ENCODE measurements at regions not wholly inside any gene's neighbourhood (a gene's known extent, or its start where the extent isn't known, plus 50 kb on each side); places are given as distances from the start of the nearest gene placed in this dataset.

DNA sequence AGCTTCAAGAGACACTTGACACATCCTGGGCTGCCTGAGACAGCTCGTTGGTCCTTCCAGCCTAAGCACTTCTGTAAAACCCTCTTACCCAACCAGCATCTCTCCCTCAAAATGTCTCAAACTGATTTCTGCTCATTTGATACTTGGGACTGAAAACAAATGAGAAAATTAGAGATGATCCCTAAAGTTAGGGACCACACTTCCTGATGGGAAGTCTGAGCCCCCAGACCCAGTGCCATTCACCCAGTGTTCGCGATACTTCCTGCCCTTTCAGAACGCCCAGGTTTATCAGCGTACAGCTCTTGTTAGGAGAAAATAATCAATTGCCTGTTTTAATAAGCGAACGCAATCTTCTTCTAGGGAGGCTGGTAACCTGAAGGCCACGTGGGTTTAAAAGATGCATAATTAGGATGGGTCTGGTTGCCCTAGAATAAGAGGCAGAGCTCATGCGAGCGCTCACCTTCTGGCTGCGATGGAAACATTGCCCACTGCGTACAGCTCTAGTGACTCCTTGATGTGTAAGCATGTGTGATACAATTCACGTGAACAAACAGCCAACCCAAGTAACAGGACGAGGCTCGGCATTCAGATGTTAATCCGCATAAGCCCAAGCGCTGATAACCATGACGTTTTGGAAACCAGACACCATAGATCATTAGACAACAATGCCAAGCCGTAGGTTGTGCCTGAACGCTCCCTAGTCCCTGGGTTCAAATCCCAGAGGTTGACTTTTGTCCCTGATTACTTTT, 213.1 kb downstream of the FOXL1 start:
- Histone ChIP-seq H3K27me3 (ENCODE audit: control insufficient read depth in 2 of 2, insufficient read depth in 2 of 2, low read length in 2 of 2) (no peaks in the 10 kb centered on the region), H3K4me3 (ENCODE audit: low read length in 2 of 2) (no peak overlapping the region), H3K27ac (ENCODE audit: low read depth in 2 of 2, low read length in 2 of 2) (no peak overlapping the region), H3K9me3 (ENCODE audit: control insufficient read depth in 2 of 2, low read length in 2 of 2) (no peaks in the 10 kb centered on the region), H3K36me3 (ENCODE audit: control insufficient read depth in 2 of 2, insufficient read depth in 2 of 2, low read length in 2 of 2) (no peaks in the 10 kb centered on the region), H3K4me1 (ENCODE audit: control insufficient read depth in 2 of 2, insufficient read depth in 2 of 2, low read length in 2 of 2) (no peaks in the 10 kb centered on the region), H3K9ac (ENCODE audit: low read depth in 1 of 2, low read length in 2 of 2) (no peak overlapping the region)

DNA sequence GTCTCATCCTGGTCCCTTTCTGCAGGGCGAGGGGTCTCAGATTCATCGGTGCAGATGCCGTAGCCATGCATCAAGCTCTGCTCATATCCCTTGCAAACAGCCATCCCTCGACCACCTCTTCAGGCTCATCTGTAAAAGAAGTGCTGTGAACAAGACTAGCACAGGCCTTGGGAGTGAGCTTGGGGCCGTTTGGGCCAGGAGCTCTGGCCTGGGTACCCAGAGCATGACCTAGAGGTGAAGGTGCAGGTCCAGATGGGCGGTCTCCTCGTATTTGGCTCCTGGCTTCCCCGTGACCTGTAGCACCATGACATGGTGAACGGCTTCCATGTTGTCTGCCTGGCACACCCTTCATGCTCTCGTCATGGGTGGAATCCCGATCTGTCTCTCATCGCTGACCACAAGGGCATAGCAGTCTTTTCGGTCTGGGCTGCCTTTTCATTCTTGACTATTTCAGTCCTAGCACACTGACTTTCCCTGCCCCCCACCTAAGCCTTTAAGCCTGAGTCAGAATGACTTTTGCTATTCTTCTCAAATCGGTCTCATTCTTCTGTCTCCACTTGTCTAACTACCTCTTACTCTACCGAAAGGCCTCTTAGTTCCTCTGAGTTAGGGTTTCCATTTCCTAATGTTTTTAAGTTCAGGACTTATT, 216.0 kb downstream of the FOXL1 start:
- H3K36me3 ChIP-seq (ENCODE audit: control insufficient read depth in 2 of 2, insufficient read depth in 2 of 2, low read length in 2 of 2) = no peaks in the 10 kb centered on the region
- H3K9ac ChIP-seq (ENCODE audit: low read depth in 1 of 2, low read length in 2 of 2) = no peak overlapping the region
- H3K9me3 ChIP-seq (ENCODE audit: control insufficient read depth in 2 of 2, low read length in 2 of 2) = no peaks in the 10 kb centered on the region
- H3K27ac ChIP-seq (ENCODE audit: low read depth in 2 of 2, low read length in 2 of 2) = no peak overlapping the region
- H3K4me3 ChIP-seq (ENCODE audit: low read length in 2 of 2) = no peak overlapping the region
- no peaks in the 10 kb centered on the region for H3K4me1 ChIP-seq (ENCODE audit: control insufficient read depth in 2 of 2, insufficient read depth in 2 of 2, low read length in 2 of 2)
- H3K27me3 ChIP-seq (ENCODE audit: control insufficient read depth in 2 of 2, insufficient read depth in 2 of 2, low read length in 2 of 2) = peaks cover under 1 to 6% of the 10 kb centered on the region in 2 donors

DNA sequence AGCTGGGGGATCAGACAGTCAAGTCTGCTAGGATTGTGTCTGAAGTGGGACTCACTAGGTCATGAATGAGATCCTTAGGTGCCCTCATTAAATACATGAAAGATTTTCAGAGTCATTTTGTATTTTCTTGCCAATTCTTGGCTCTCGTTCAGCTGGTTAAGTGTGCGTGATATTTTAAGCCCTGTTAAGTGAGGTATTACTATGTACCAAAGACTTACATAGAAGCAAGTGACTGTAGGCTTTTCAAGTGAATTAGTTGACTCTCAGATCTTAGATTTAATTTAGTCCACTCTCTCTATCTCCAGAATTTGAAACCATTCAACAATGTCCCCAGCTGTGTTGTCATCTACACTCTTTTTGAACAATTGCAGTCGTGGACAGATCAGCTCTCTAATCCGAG, 219.4 kb downstream of the FOXL1 start:
- no peaks in the 10 kb centered on the region for H3K9me3 ChIP-seq (ENCODE audit: control insufficient read depth in 2 of 2, low read length in 2 of 2)
- H3K36me3 ChIP-seq (ENCODE audit: control insufficient read depth in 2 of 2, insufficient read depth in 2 of 2, low read length in 2 of 2) = no peaks in the 10 kb centered on the region
- H3K27me3 ChIP-seq (ENCODE audit: control insufficient read depth in 2 of 2, insufficient read depth in 2 of 2, low read length in 2 of 2) = peaks cover 3 to 6% of the 10 kb centered on the region in 2 donors

DNA sequence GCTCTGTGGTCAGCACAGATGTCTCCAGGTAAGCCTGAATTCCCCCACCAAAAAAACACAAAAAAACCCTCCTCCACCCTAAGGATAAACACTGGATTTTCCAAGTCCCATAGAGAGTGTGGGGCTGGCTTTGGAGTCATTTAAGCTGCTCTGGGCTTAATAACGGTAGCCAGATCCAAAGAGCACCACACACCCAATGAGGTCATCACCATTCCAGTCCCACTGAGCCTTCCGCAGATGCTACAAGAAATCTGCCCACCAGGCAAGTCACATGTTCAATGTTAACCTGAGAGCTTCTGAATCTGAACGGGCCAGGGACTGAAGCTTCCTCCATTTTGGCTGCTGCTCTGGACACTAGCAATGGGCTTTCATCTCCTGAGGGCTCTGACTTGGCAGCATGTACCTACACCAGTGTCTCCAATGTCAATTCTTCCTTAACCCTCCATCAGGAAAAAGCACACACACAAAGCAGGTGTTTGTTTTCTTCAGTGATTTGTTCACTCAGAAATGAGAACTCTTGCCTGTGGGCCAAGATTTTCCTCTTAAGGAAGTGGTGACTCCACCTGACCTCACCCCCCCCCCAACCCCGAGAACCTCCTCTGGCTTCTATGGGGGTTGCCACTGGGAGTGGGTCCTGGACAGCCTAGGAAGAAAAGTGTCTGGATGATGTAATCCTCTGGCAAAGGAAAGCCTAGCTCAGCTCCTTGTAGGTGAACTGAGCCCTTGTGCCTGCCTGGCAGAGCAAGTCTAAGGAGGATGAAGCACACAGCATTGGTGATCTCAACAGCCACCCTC, 220.1 kb downstream of the FOXL1 start:
- no peaks in the 10 kb centered on the region for H3K36me3 ChIP-seq (ENCODE audit: control insufficient read depth in 2 of 2, insufficient read depth in 2 of 2, low read length in 2 of 2)
- no peaks in the 10 kb centered on the region for H3K4me1 ChIP-seq (ENCODE audit: control insufficient read depth in 2 of 2, insufficient read depth in 2 of 2, low read length in 2 of 2)
- H3K4me3 ChIP-seq (ENCODE audit: low read length in 2 of 2) = no peak overlapping the region
- no peak overlapping the region for H3K27ac ChIP-seq (ENCODE audit: low read depth in 2 of 2, low read length in 2 of 2)
- H3K9me3 ChIP-seq (ENCODE audit: control insufficient read depth in 2 of 2, low read length in 2 of 2) = no peaks in the 10 kb centered on the region
- H3K9ac ChIP-seq (ENCODE audit: low read depth in 1 of 2, low read length in 2 of 2) = no peak overlapping the region
- peaks cover 3 to 6% of the 10 kb centered on the region in 2 donors for H3K27me3 ChIP-seq (ENCODE audit: control insufficient read depth in 2 of 2, insufficient read depth in 2 of 2, low read length in 2 of 2)

More for the DNA sequence above, 219.4 kb downstream of the FOXL1 start:
- Histone ChIP-seq H3K9ac (ENCODE audit: low read depth in 1 of 2, low read length in 2 of 2) (no peak overlapping the region), H3K27ac (ENCODE audit: low read depth in 2 of 2, low read length in 2 of 2) (no peak overlapping the region), H3K4me3 (ENCODE audit: low read length in 2 of 2) (no peak overlapping the region), H3K4me1 (ENCODE audit: control insufficient read depth in 2 of 2, insufficient read depth in 2 of 2, low read length in 2 of 2) (no peaks in the 10 kb centered on the region)

DNA sequence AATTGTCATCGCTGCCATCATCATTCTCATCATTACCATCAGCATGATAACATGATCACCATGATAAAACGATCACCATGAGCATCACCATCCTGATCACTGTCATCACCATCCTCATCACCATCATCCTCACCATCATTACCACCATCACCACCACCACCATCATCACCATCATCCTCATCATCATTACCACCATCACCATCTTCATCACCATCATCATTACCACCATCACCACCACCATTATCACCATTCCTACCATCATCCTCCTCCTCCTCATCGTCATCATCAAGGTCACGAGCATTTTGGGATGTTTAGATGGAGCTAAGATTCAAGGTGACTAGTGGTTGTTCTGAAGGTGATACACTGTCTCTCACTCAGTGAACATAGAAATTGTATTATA, 221.0 kb downstream of the FOXL1 start:
- Histone ChIP-seq H3K4me3 (ENCODE audit: low read length in 2 of 2) (no peak overlapping the region), H3K9me3 (ENCODE audit: control insufficient read depth in 2 of 2, low read length in 2 of 2) (no peaks in the 10 kb centered on the region), H3K4me1 (ENCODE audit: control insufficient read depth in 2 of 2, insufficient read depth in 2 of 2, low read length in 2 of 2) (no peaks in the 10 kb centered on the region), H3K27me3 (ENCODE audit: control insufficient read depth in 2 of 2, insufficient read depth in 2 of 2, low read length in 2 of 2) (peaks cover 3 to 7% of the 10 kb centered on the region in 2 donors), H3K27ac (ENCODE audit: low read depth in 2 of 2, low read length in 2 of 2) (no peak overlapping the region), H3K9ac (ENCODE audit: low read depth in 1 of 2, low read length in 2 of 2) (no peak overlapping the region), H3K36me3 (ENCODE audit: control insufficient read depth in 2 of 2, insufficient read depth in 2 of 2, low read length in 2 of 2) (no peaks in the 10 kb centered on the region)

DNA sequence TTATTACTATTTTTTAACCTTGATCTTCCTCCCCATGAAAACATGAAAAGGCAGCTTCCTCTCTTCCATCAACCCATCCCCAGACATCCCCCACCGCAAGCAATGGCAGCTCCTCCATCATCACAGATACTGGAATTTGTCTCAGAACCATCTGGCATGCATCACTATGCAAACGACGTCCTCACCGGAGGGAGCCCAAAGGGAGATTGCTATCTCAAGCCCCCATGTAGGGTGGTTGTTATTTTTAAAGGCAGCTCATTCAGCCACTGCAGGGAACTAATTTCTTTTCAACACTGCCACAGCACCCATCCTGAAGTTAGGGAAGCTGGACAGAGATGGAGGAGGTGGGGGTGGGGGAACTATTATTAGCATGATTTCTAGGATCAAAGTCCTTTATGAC, 222.5 kb downstream of the FOXL1 start:
- Histone ChIP-seq H3K27me3 (ENCODE audit: control insufficient read depth in 2 of 2, insufficient read depth in 2 of 2, low read length in 2 of 2) (peaks cover 3 to 8% of the 10 kb centered on the region in 2 donors), H3K27ac (ENCODE audit: low read depth in 2 of 2, low read length in 2 of 2) (no peak overlapping the region), H3K9me3 (ENCODE audit: control insufficient read depth in 2 of 2, low read length in 2 of 2) (no peaks in the 10 kb centered on the region), H3K4me3 (ENCODE audit: low read length in 2 of 2) (no peak overlapping the region), H3K36me3 (ENCODE audit: control insufficient read depth in 2 of 2, insufficient read depth in 2 of 2, low read length in 2 of 2) (no peaks in the 10 kb centered on the region), H3K4me1 (ENCODE audit: control insufficient read depth in 2 of 2, insufficient read depth in 2 of 2, low read length in 2 of 2) (no peaks in the 10 kb centered on the region), H3K9ac (ENCODE audit: low read depth in 1 of 2, low read length in 2 of 2) (no peak overlapping the region)

DNA sequence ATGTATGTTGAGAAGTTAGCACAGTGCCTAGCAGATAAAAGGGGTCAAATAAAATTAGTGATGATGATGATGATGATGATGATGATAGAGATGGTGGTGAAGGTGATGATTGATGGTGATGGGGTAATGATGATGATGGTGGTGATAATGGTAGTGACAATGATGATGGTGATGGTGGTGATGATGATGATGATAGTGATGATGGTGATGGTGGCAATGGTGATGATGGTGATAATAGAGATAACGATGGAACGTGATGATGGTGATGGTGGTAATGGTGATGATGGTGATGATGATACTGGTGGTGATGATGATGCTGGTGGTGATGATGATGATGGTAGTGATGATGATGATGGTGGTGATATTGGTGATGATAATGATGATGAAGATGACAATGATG, 223.7 kb downstream of the FOXL1 start:
- Histone ChIP-seq H3K27ac (ENCODE audit: low read depth in 2 of 2, low read length in 2 of 2) (no peak overlapping the region), H3K27me3 (ENCODE audit: control insufficient read depth in 2 of 2, insufficient read depth in 2 of 2, low read length in 2 of 2) (peaks cover 3 to 8% of the 10 kb centered on the region in 2 donors), H3K9ac (ENCODE audit: low read depth in 1 of 2, low read length in 2 of 2) (no peak overlapping the region)

DNA sequence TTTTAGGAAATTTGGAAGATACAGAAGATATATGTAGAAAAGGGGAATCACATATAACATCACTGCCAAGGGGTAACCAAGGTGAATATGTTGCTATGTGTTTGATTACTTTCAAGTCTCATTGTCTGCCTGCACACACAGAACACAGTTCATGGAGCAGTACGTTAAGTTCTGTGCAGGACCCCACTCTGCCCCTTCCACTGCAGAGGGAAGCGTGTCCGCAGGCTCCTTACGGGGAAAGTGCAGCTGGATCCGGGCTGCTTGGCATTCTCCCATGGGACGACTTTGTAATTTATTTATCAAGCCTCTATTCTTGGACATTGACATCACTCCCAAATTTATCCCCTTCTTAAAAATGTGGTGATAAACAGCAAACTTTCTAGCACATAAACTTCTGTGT, 226.8 kb downstream of the FOXL1 start:
- no peaks in the 10 kb centered on the region for H3K36me3 ChIP-seq (ENCODE audit: control insufficient read depth in 2 of 2, insufficient read depth in 2 of 2, low read length in 2 of 2)
- no peak overlapping the region for H3K4me3 ChIP-seq (ENCODE audit: low read length in 2 of 2)
- no peaks in the 10 kb centered on the region for H3K4me1 ChIP-seq (ENCODE audit: control insufficient read depth in 2 of 2, insufficient read depth in 2 of 2, low read length in 2 of 2)
- no peak overlapping the region for H3K9ac ChIP-seq (ENCODE audit: low read depth in 1 of 2, low read length in 2 of 2)
- peaks cover 0 to 6% of the 10 kb centered on the region in 2 donors for H3K27me3 ChIP-seq (ENCODE audit: control insufficient read depth in 2 of 2, insufficient read depth in 2 of 2, low read length in 2 of 2)
- no peak overlapping the region for H3K27ac ChIP-seq (ENCODE audit: low read depth in 2 of 2, low read length in 2 of 2)
- H3K9me3 ChIP-seq (ENCODE audit: control insufficient read depth in 2 of 2, low read length in 2 of 2) = no peaks in the 10 kb centered on the region

More for the DNA sequence above, 223.7 kb downstream of the FOXL1 start:
- Histone ChIP-seq H3K4me3 (ENCODE audit: low read length in 2 of 2) (no peak overlapping the region), H3K4me1 (ENCODE audit: control insufficient read depth in 2 of 2, insufficient read depth in 2 of 2, low read length in 2 of 2) (no peaks in the 10 kb centered on the region), H3K9me3 (ENCODE audit: control insufficient read depth in 2 of 2, low read length in 2 of 2) (no peaks in the 10 kb centered on the region), H3K36me3 (ENCODE audit: control insufficient read depth in 2 of 2, insufficient read depth in 2 of 2, low read length in 2 of 2) (no peaks in the 10 kb centered on the region)

DNA sequence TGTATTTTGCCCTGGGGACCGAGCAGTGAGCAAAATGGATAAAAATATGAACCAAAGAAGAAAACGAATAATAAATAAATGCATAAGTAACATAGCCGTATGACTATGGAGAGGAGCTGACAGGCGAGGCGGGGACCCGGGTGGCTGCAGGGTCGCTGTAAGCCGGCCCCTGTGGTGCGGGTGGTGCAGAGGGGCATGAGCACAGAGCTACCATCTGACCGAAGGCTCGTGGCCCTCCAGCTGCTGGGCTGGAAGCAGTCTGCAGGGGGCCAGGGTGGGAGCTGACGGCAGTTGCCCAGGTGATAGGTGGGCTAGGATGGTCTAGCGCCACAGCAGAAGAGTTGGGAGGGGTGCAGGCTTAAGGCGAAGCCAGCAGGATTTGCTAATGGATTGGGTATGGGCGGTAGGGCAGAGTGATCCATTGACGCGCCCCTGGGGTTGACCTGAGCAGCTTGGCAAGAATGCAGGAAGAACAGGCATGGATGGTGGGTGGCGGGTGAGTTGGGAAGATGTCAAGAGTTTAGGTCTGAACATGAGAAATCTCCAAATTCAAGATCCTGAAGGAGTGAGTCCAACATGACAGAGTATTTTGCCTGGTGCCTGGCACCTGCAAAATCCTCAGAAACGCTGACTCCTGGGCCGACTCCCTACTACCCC, 228.0 kb downstream of the FOXL1 start:
- H3K27me3 ChIP-seq (ENCODE audit: control insufficient read depth in 2 of 2, insufficient read depth in 2 of 2, low read length in 2 of 2) = peaks cover 3 to 6% of the 10 kb centered on the region in 2 donors
- H3K27ac ChIP-seq (ENCODE audit: low read depth in 2 of 2, low read length in 2 of 2) = no peak overlapping the region
- no peaks in the 10 kb centered on the region for H3K36me3 ChIP-seq (ENCODE audit: control insufficient read depth in 2 of 2, insufficient read depth in 2 of 2, low read length in 2 of 2)
- no peak overlapping the region for H3K9ac ChIP-seq (ENCODE audit: low read depth in 1 of 2, low read length in 2 of 2)
- no peaks in the 10 kb centered on the region for H3K9me3 ChIP-seq (ENCODE audit: control insufficient read depth in 2 of 2, low read length in 2 of 2)
- H3K4me1 ChIP-seq (ENCODE audit: control insufficient read depth in 2 of 2, insufficient read depth in 2 of 2, low read length in 2 of 2) = no peaks in the 10 kb centered on the region
- no peak overlapping the region for H3K4me3 ChIP-seq (ENCODE audit: low read length in 2 of 2)
